Endothelial cell (in vitro differentiated cells): ENCODE measurements at regions not wholly inside any gene's neighbourhood (a gene's known extent, or its start where the extent isn't known, plus 50 kb on each side); places are given as distances from the start of the nearest gene placed in this dataset.

ENCODE experiments used
- DNase-seq: peaks from one replicate; pipeline ENCODE4 v3.0.0; 2021; ENCODE audit warnings: low spot score
- H3K27ac Mint-ChIP-seq: one replicate; pipeline ENCODE4 v1.8.0; 2021; ENCODE audit warnings: mixed read lengths, inconsistent platforms; ENCODE audit not compliant: unreplicated experiment
- H3K27me3 Mint-ChIP-seq: one replicate; pipeline ENCODE4 v1.8.0; 2021; ENCODE audit warnings: mild to moderate bottlenecking, moderate library complexity, mixed read lengths, inconsistent platforms; ENCODE audit not compliant: unreplicated experiment
- H3K36me3 Mint-ChIP-seq: one replicate; pipeline ENCODE4 v1.8.0; 2021; ENCODE audit warnings: mild to moderate bottlenecking, low read depth, mixed read lengths, inconsistent platforms; ENCODE audit not compliant: unreplicated experiment
- H3K4me1 Mint-ChIP-seq: one replicate; pipeline ENCODE4 v1.8.0; 2021; ENCODE audit warnings: mild to moderate bottlenecking, mixed read lengths, inconsistent platforms; ENCODE audit not compliant: unreplicated experiment
- H3K4me3 Mint-ChIP-seq: one replicate; pipeline ENCODE4 v1.8.0; 2021; ENCODE audit warnings: mild to moderate bottlenecking, mixed read lengths, inconsistent platforms; ENCODE audit not compliant: unreplicated experiment
- H3K9me3 Mint-ChIP-seq: one replicate; pipeline ENCODE4 v1.8.0; 2021; ENCODE audit warnings: mixed read lengths, inconsistent platforms; ENCODE audit not compliant: unreplicated experiment
- CTCF ChIP-seq: fragments of 200-600 bp; sonication (generic); IDR thresholded peaks from one replicate; pipeline ENCODE4 v1.5.0; 2021; ENCODE audit warnings: antibody characterized with exemption; ENCODE audit not compliant: unreplicated experiment

GRCh38 chr4:54165438-54165837, 63.7 kb upstream of the PDGFRA start:
- Mint-ChIP-seq H3K27me3 (no peaks in the 10 kb centered on the region), H3K36me3 (no peaks in the 10 kb centered on the region), H3K9me3 (no peaks in the 10 kb centered on the region), H3K4me1 (no peaks in the 10 kb centered on the region), H3K27ac (no peak overlapping the region), H3K4me3 (no peak overlapping the region)
- no peak for DNase-seq
- no peak for TF ChIP-seq CTCF

- no peak overlapping the region for H3K27ac Mint-ChIP-seq
- no peak for TF ChIP-seq CTCF
- H3K36me3 Mint-ChIP-seq = no peaks in the 10 kb centered on the region
- H3K4me1 Mint-ChIP-seq = no peaks in the 10 kb centered on the region
- no peaks in the 10 kb centered on the region for H3K9me3 Mint-ChIP-seq
- DNase-seq = no peak
- H3K4me3 Mint-ChIP-seq = no peak overlapping the region
- H3K27me3 Mint-ChIP-seq = no peaks in the 10 kb centered on the region
Observed at GRCh38 chr4:54167508-54167907, 61.6 kb upstream of the PDGFRA start.

- H3K4me3 Mint-ChIP-seq = no peak overlapping the region
Observed at GRCh38 chr4:54169176-54169575, 59.9 kb upstream of the PDGFRA start.

GRCh38 chr4:54172156-54172555, 56.9 kb upstream of the PDGFRA start:
- Mint-ChIP-seq H3K27me3 (no peaks in the 10 kb centered on the region), H3K9me3 (no peaks in the 10 kb centered on the region), H3K27ac (no peak overlapping the region), H3K36me3 (no peaks in the 10 kb centered on the region), H3K4me3 (no peak overlapping the region), H3K4me1 (no peaks in the 10 kb centered on the region)
- DNase-seq = no peak
- no peak for TF ChIP-seq CTCF

More at GRCh38 chr4:54169176-54169575, 59.9 kb upstream of the PDGFRA start:
- Mint-ChIP-seq H3K9me3 (no peaks in the 10 kb centered on the region), H3K27me3 (no peaks in the 10 kb centered on the region), H3K36me3 (no peaks in the 10 kb centered on the region), H3K4me1 (no peaks in the 10 kb centered on the region), H3K27ac (no peak overlapping the region)
- no peak for DNase-seq
- no peak for TF ChIP-seq CTCF

DNA sequence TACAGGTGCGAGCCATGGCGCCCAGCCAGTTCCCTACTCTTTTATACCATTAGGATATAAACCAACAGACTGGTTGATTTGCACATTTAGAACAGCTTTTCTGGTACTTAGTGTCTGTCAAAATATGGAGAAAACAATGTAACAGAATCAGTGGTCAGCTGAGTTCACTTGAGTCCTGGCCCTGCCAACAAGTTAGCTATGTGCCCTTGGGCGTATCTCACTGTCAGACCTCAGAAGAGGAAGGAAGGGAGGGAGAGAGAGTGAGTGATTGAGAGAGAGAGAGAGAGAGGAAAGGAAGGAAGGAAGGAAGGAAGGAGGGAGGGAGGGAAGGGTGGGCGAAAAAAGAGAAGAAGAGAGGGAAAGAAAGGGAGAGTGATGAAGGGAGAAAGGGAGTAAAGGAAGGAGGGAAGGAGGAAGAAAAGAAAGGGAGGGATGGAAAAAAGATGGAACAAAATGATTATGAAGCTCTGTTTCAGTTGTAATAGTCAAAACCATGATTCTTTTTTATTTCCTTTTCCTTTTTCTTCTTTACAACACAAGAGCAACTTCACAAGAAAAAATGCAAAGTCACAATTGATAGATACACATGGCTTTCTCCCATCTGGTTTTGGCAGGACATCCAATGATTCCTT, 55.7 kb upstream of the PDGFRA start:
- Mint-ChIP-seq H3K27ac (no peak overlapping the region), H3K4me1 (no peaks in the 10 kb centered on the region), H3K36me3 (no peaks in the 10 kb centered on the region), H3K9me3 (no peaks in the 10 kb centered on the region), H3K4me3 (no peak overlapping the region), H3K27me3 (no peaks in the 10 kb centered on the region)
- TF ChIP-seq CTCF = no peak
- no peak for DNase-seq
